Mesendoderm (in vitro differentiated cells): ENCODE measurements at regions not wholly inside any gene's neighbourhood (a gene's known extent, or its start where the extent isn't known, plus 50 kb on each side); places are given as distances from the start of the nearest gene placed in this dataset.
"Not testable (repeated sequence)": the region's sequence is repeated elsewhere in the genome, so short reads cannot be mapped to it uniquely, and the experiment has no call there.

Experiments
- DNase-seq: peaks from one replicate; pipeline ENCODE4 v3.0.0; 2013
- H2AK5ac ChIP-seq: 2 replicates; pipeline ENCODE4 v1.6.1; 2013; ENCODE audit warnings: low read length, inconsistent platforms
- H2BK120ac ChIP-seq: 2 replicates; pipeline ENCODE4 v1.6.1; 2013; ENCODE audit warnings: low read depth, mild to moderate bottlenecking, low read length, moderate library complexity, mixed read lengths
- H2BK15ac ChIP-seq: replicated peaks from 2 replicates; pipeline ENCODE4 v1.6.1; 2013; ENCODE audit warnings: low read depth, mild to moderate bottlenecking, moderate library complexity
- H2BK5ac ChIP-seq: 2 replicates; pipeline ENCODE4 v1.6.1; 2013; ENCODE audit warnings: low read length, inconsistent platforms
- H3K18ac ChIP-seq: 2 replicates; pipeline ENCODE4 v1.6.1; 2013; ENCODE audit warnings: mild to moderate bottlenecking, low read length, mixed read lengths
- H3K23ac ChIP-seq: one replicate; pipeline ENCODE4 v1.6.1; 2013; ENCODE audit warnings: low read length
- H3K27ac ChIP-seq: 2 replicates; pipeline ENCODE4 v1.5.1; 2013; ENCODE audit warnings: low read depth, mild to moderate bottlenecking, inconsistent platforms, low read length, moderate library complexity
- H3K27me3 ChIP-seq: 2 replicates; pipeline ENCODE4 v1.6.1; 2013; ENCODE audit warnings: low read length, control low read depth, mild to moderate bottlenecking, inconsistent platforms; ENCODE audit not compliant: insufficient read depth, poor library complexity
- H3K36me3 ChIP-seq: 2 replicates; pipeline ENCODE4 v1.6.1; 2013; ENCODE audit warnings: low read length, inconsistent platforms; ENCODE audit not compliant: control insufficient read depth, insufficient read depth
- H3K4ac ChIP-seq: one replicate; pipeline ENCODE4 v1.6.1; 2013; ENCODE audit warnings: low read depth, mild to moderate bottlenecking, low read length, moderate library complexity
- H3K4me1 ChIP-seq: 2 replicates; pipeline ENCODE4 v1.6.1; 2013; ENCODE audit warnings: low read depth, low read length, inconsistent platforms; ENCODE audit not compliant: control insufficient read depth
- H3K4me2 ChIP-seq: 2 replicates; pipeline ENCODE4 v1.6.1; 2013; ENCODE audit warnings: low read length
- H3K4me3 ChIP-seq: 2 replicates; pipeline ENCODE4 v1.5.1; 2013; ENCODE audit warnings: mild to moderate bottlenecking, low read length
- H3K56ac ChIP-seq: one replicate; pipeline ENCODE4 v1.6.1; 2013; ENCODE audit warnings: low read length
- H3K79me1 ChIP-seq: 2 replicates; pipeline ENCODE4 v1.6.1; 2013; ENCODE audit warnings: low read length, inconsistent platforms
- H3K79me2 ChIP-seq: 2 replicates; pipeline ENCODE4 v1.6.1; 2013; ENCODE audit warnings: mild to moderate bottlenecking, low read length; ENCODE audit not compliant: control insufficient read depth, insufficient read depth
- H3K9ac ChIP-seq: 2 replicates; pipeline ENCODE4 v1.6.1; 2013; ENCODE audit warnings: low read length, inconsistent platforms
- H4K5ac ChIP-seq: one replicate; pipeline ENCODE4 v1.6.1; 2013; ENCODE audit warnings: low read length
- H4K8ac ChIP-seq: one replicate; pipeline ENCODE4 v1.6.1; 2013; ENCODE audit warnings: low read depth, mild to moderate bottlenecking, control low read depth, low read length, moderate library complexity
- WGBS: extraction: QIAGEN DNeasy Blood & Tissue Kit; methylation state at CpG from one replicate; pipeline ENCODE4 v1.1.7; 2013; ENCODE audit warnings: low lambda C conversion rate, missing lambda C conversion rate; ENCODE audit not compliant: insufficient coverage; ENCODE audit errors: extremely low coverage; 5-methylcytosine and 5-hydroxymethylcytosine counted together

DNA sequence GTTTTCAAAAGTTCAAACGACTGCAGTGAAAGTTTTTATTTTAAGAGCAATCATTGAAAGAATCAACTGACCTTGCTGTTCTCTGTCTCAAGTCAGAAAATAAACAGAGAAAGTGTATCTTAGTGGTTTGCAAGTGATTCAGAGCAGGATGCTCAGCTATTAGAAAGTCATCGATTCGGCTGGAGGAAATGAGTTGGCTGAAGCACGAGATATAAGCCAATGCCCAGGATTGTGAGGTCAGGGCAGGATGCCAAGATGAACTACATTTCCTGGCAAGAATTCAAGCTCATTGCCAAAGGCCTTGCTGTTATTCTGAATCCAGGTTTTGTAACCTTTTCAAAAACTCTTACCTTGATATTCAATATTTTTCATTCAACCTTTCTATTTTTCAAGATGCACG is 541.4 kb upstream of the BOD1L1 start:
- no peaks in the 10 kb centered on the region for H3K79me2 ChIP-seq
- no peak overlapping the region for H2BK5ac ChIP-seq
- H3K27me3 ChIP-seq: no peaks in the 10 kb centered on the region
- no peak overlapping the region for H3K56ac ChIP-seq
- no peaks in the 10 kb centered on the region for H3K36me3 ChIP-seq
- no peak overlapping the region for H3K23ac ChIP-seq
- H3K27ac ChIP-seq: no peak overlapping the region
- no peak overlapping the region for H2BK120ac ChIP-seq
- no peak for DNase-seq
- peaks cover 4% of the 10 kb centered on the region for H3K4me1 ChIP-seq
- H3K18ac ChIP-seq: peak overlapping the region; percentile 28
- no peak overlapping the region for H2BK15ac ChIP-seq
- H4K8ac ChIP-seq: no peak overlapping the region
- H3K9ac ChIP-seq: no peak overlapping the region
- no peak overlapping the region for H3K4ac ChIP-seq
- H4K5ac ChIP-seq: no peak overlapping the region
- H2AK5ac ChIP-seq: no peak overlapping the region
- H3K4me3 ChIP-seq: no peak overlapping the region
- H3K79me1 ChIP-seq: no peaks in the 10 kb centered on the region
- WGBS: 100% methylated on average over 1 of the region's 5 CpGs
- H3K4me2 ChIP-seq: no peak overlapping the region

DNA sequence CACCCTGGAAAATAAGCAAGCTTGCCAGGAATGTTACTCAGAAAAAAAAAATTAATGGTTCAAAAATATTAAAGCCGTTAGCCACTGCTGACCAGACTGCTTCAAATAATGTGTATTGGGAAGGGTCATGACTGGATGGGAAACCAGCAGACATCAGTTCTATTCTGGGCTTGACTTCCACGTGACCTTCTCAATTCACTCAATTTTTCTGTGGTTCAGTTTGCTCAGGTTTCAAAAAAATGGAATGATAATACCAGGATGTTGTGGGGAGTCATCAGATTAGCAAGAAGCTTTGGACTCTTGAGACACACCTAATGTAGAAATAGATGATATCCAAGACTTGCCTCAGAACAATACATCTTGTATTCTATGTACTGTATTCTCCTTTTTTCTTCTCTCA is 541.9 kb upstream of the BOD1L1 start:
- Histone ChIP-seq H3K23ac (no peak overlapping the region), H2BK5ac (peak overlapping the region; percentile 46), H3K27me3 (no peaks in the 10 kb centered on the region), H3K4me2 (no peak overlapping the region), H3K36me3 (no peaks in the 10 kb centered on the region), H3K4me1 (peaks cover 4% of the 10 kb centered on the region), H2BK120ac (no peak overlapping the region), H3K56ac (peak overlapping the region; percentile 11), H3K79me2 (no peaks in the 10 kb centered on the region), H4K5ac (no peak overlapping the region), H3K27ac (no peak overlapping the region), H3K18ac (no peak overlapping the region), H2AK5ac (no peak overlapping the region), H3K79me1 (no peaks in the 10 kb centered on the region), H3K4ac (no peak overlapping the region), H3K9ac (no peak overlapping the region), H2BK15ac (no peak overlapping the region), H3K4me3 (no peak overlapping the region), H4K8ac (no peak overlapping the region)
- no CpG with 5 or more reads among the region's 2 CpGs for WGBS
- peak; percentile 16 for DNase-seq

DNA sequence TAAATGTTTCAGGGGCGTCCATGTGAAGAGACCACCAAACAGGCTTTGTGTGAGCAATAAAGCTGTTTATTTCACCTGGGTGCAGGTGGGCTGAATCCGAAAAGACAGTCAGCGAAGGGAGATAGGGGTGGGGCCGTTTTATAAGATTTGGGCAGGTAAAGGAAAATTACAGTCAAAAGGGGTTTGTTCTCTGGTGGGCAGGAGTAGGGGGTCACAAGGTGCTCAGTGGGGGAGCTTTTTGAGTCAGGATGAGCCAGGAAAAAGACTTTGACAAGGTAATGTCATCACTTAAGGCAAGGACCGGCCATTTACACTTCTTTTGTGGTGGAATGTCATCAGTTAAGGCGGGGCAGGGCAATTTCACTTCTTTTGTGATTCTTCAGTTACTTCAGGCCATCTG is 542.4 kb upstream of the BOD1L1 start:
- not testable (repeated sequence) for H3K4ac ChIP-seq, H3K4me1 ChIP-seq, H3K4me3 ChIP-seq, H2BK120ac ChIP-seq, H3K79me2 ChIP-seq, H2BK15ac ChIP-seq, H3K23ac ChIP-seq, H2BK5ac ChIP-seq, H3K36me3 ChIP-seq, H3K27me3 ChIP-seq, H3K18ac ChIP-seq, H3K79me1 ChIP-seq, H4K8ac ChIP-seq, H4K5ac ChIP-seq, DNase-seq, H3K27ac ChIP-seq, H3K9ac ChIP-seq, H3K4me2 ChIP-seq, H2AK5ac ChIP-seq, H3K56ac ChIP-seq
- no CpG with 5 or more reads among the region's 6 CpGs for WGBS

DNA sequence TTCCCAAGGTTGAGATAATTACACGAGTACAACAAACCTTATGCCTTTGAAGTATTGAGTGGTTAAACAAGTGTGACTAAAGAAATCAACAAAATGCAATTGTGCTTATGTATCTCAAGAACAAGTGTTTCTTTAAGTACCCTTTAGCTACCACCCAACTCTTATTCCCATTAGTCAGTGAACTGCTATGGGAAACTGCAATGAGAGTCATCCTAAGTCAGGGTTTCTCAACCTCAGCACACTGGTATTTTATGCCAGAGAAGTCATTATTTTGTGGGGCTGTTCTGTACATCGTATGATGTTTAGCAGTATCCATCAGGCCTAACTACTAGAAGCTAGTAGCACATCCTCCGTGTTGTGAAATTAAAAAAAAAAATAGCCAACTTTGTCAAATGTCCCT is 549.1 kb upstream of the BOD1L1 start:
- H3K56ac ChIP-seq: no peak overlapping the region
- no peaks in the 10 kb centered on the region for H3K79me1 ChIP-seq
- WGBS: no CpG with 5 or more reads among the region's 3 CpGs
- peak overlapping the region; percentile 73 for H2BK120ac ChIP-seq
- H2BK5ac ChIP-seq: peak overlapping the region; percentile 62
- H3K27ac ChIP-seq: no peak overlapping the region
- no peak overlapping the region for H4K8ac ChIP-seq
- no peak overlapping the region for H3K23ac ChIP-seq
- no peak overlapping the region for H3K4ac ChIP-seq
- peaks cover 11% of the 10 kb centered on the region for H3K4me1 ChIP-seq
- DNase-seq: no peak
- H3K79me2 ChIP-seq: no peaks in the 10 kb centered on the region
- no peak overlapping the region for H4K5ac ChIP-seq
- no peak overlapping the region for H2BK15ac ChIP-seq
- no peak overlapping the region for H3K4me3 ChIP-seq
- no peak overlapping the region for H3K4me2 ChIP-seq
- peak overlapping the region; percentile 4 for H3K18ac ChIP-seq
- no peaks in the 10 kb centered on the region for H3K36me3 ChIP-seq
- H3K27me3 ChIP-seq: no peaks in the 10 kb centered on the region
- H2AK5ac ChIP-seq: no peak overlapping the region
- no peak overlapping the region for H3K9ac ChIP-seq

DNA sequence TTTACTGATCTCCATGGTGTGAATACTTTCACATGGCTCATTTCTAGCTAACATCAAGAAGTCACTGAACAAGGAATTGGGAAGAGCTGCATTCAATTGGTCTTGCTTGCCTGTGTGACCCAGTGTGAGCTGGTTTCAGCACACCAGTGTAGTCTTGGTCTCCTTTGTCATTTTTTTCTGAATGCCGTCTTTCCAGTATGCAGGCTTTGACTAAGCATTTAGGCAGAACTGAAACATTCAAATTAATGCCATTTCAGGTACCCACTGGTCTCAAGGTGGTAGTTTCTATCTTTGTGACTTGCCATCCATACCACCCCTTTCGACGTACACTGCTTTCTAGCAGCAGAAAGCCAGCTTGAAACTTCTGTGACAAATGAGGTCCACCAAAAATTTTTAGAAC is 550.5 kb upstream of the BOD1L1 start:
- Histone ChIP-seq H3K9ac (peak overlapping the region; percentile 2), H2BK15ac (no peak overlapping the region), H4K5ac (peak overlapping the region; percentile 8), H3K79me2 (no peaks in the 10 kb centered on the region), H4K8ac (no peak overlapping the region), H2AK5ac (no peak overlapping the region), H3K79me1 (no peaks in the 10 kb centered on the region), H3K27me3 (no peaks in the 10 kb centered on the region), H2BK5ac (peak overlapping the region; percentile 72), H3K18ac (peak overlapping the region; percentile 90), H3K27ac (peak overlapping the region; percentile 34), H3K4me2 (no peak overlapping the region), H3K4ac (peak overlapping the region; percentile 59), H3K4me3 (no peak overlapping the region), H3K23ac (no peak overlapping the region), H3K4me1 (peaks cover 11% of the 10 kb centered on the region), H3K36me3 (no peaks in the 10 kb centered on the region), H3K56ac (peak overlapping the region; percentile 34), H2BK120ac (peak overlapping the region; percentile 13)
- DNase-seq: peak; percentile 28
- WGBS: no CpG with 5 or more reads among the region's 3 CpGs

DNA sequence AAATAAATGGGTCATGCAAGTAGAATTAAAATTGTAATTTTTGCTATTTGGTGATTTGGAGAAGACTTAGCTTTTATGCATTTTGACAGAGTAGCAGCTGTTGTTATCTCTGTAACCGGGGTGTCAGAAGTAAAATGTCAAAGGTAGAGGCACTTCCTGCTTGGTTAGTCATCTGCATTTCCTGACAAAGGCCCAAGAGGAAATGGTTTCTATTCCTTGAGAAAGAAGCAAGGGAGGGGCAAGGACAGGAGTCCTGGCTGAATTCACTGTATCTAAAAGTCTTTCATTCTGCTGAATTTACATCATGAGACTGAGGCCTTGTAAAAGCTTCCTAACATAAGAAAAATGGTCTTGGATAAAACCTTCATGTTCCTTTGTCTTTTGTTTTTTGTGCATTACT is 550.9 kb upstream of the BOD1L1 start:
- Histone ChIP-seq H3K27me3 (no peaks in the 10 kb centered on the region), H3K23ac (no peak overlapping the region), H3K4me1 (peaks cover 11% of the 10 kb centered on the region), H2BK15ac (no peak overlapping the region), H3K36me3 (no peaks in the 10 kb centered on the region), H3K4ac (no peak overlapping the region), H3K56ac (no peak overlapping the region), H3K4me3 (no peak overlapping the region), H3K79me1 (no peaks in the 10 kb centered on the region), H3K18ac (peak overlapping the region; percentile 83), H2BK120ac (peak overlapping the region; percentile 13), H3K79me2 (no peaks in the 10 kb centered on the region), H3K9ac (no peak overlapping the region), H4K8ac (no peak overlapping the region), H2BK5ac (no peak overlapping the region), H3K27ac (peak overlapping the region; percentile 34), H3K4me2 (no peak overlapping the region), H4K5ac (no peak overlapping the region), H2AK5ac (no peak overlapping the region)
- WGBS: no CpG with 5 or more reads among the region's 1 CpG
- peak; percentile 78 for DNase-seq
